ENCODE measurements at regions not wholly inside any gene's neighbourhood (a gene's known extent, or its start where the extent isn't known, plus 50 kb on each side); places are given as distances from the start of the nearest gene placed in this dataset.

DNA sequence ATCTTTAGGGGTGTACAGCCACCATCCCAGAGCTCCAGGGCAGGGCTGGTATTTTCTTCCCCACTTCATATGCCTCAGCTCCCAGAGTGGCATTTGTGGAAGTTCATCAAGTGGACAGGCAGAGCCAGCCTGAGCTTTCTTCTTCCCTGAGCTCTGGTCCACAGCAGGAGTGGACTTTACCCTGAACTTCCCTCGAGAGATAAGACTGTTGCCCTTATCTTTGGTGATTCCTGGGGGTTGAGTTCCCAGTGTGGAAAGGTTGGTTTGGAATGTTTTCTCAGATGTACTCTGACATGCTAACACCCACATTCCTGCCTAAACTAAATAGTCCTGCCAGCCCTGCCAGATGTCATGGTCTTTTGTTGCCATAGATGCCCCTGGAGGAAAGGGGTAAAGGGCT, 62.0 kb upstream of the LGALSL start:
- H2AFZ ChIP-seq (ENCODE audit: insufficient read depth, low read depth, low read length, poor library complexity, severe bottlenecking), result no peak overlapping the region
- no peak for ATAC-seq (ENCODE audit: low read depth)
- H3K9me3 ChIP-seq (ENCODE audit: control extremely low read depth in 1 of 3, control insufficient read depth in 2 of 3, insufficient read depth in 1 of 3, low read length in 2 of 3), result peaks cover 2 to 9% (median 6%) of the 10 kb centered on the region in 3 donors
- H3K4me3 Mint-ChIP-seq, result no peak overlapping the region
- no peak overlapping the region for H3K4me2 ChIP-seq (replicated peaks; ENCODE audit: low read depth, low read length, poor library complexity, severe bottlenecking)
- CTCF ChIA-PET, result no interaction called here
- H3K27ac Mint-ChIP-seq, result no peak overlapping the region
- no peak overlapping the region for H3K9ac ChIP-seq (ENCODE audit: low read length)
- H3K79me2 ChIP-seq (ENCODE audit: control insufficient read depth, insufficient read depth, low read length), result no peaks in the 10 kb centered on the region
- DNase-seq, result no peak
- WGBS (ENCODE audit: insufficient coverage), result no CpG with 5 or more reads among the region's 1 CpG
- peaks cover 8% of the 10 kb centered on the region for H3K9me3 Mint-ChIP-seq (ENCODE audit: insufficient read depth)
- H4K20me1 ChIP-seq (ENCODE audit: control insufficient read depth, insufficient read depth, low read length, poor library complexity, severe bottlenecking), result no peaks in the 10 kb centered on the region
- no peaks in the 10 kb centered on the region for H3K36me3 ChIP-seq (replicated peaks in 1 of 2; ENCODE audit: control extremely low read depth in 1 of 2, control insufficient read depth in 1 of 2, extremely low read depth in 1 of 2, insufficient read depth in 2 of 2, low read length in 1 of 2)
- no peaks in the 10 kb centered on the region for H3K4me1 Mint-ChIP-seq
- H3K27me3 ChIP-seq (replicated peaks in 1 of 4; ENCODE audit: control extremely low read depth in 1 of 4, control insufficient read depth in 3 of 4, insufficient read depth in 4 of 4, low read length in 3 of 4), result no peaks in the 10 kb centered on the region
- H3K4me3 ChIP-seq (ENCODE audit: control extremely low read depth in 1 of 5, extremely low read depth in 1 of 5, insufficient read depth in 1 of 5, low read depth in 2 of 5, low read length in 4 of 5), result no peak overlapping the region
- H3K27me3 Mint-ChIP-seq, result no peaks in the 10 kb centered on the region
- intact Hi-C loops (cut with micrococcal nuclease), result no loop called here
- TF ChIP-seq, protein P1, sequence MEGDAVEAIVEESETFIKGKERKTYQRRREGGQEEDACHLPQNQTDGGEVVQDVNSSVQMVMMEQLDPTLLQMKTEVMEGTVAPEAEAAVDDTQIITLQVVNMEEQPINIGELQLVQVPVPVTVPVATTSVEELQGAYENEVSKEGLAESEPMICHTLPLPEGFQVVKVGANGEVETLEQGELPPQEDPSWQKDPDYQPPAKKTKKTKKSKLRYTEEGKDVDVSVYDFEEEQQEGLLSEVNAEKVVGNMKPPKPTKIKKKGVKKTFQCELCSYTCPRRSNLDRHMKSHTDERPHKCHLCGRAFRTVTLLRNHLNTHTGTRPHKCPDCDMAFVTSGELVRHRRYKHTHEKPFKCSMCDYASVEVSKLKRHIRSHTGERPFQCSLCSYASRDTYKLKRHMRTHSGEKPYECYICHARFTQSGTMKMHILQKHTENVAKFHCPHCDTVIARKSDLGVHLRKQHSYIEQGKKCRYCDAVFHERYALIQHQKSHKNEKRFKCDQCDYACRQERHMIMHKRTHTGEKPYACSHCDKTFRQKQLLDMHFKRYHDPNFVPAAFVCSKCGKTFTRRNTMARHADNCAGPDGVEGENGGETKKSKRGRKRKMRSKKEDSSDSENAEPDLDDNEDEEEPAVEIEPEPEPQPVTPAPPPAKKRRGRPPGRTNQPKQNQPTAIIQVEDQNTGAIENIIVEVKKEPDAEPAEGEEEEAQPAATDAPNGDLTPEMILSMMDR (IDR thresholded peaks at IDR 0.05), result no peak
- TF ChIP-seq EZH2 (IDR thresholded peaks at IDR 0.05; ENCODE audit: borderline replicate concordance, insufficient read depth, low read depth, low read length, poor library complexity, severe bottlenecking), result no peak
- POLR2A ChIA-PET, result no interaction called here
- H3K27ac ChIP-seq (ENCODE audit: low read length in 2 of 2), result no peak overlapping the region
- H3K4me1 ChIP-seq (ENCODE audit: control insufficient read depth in 2 of 2, insufficient read depth in 2 of 2, low read length in 2 of 2), result no peaks in the 10 kb centered on the region

DNA sequence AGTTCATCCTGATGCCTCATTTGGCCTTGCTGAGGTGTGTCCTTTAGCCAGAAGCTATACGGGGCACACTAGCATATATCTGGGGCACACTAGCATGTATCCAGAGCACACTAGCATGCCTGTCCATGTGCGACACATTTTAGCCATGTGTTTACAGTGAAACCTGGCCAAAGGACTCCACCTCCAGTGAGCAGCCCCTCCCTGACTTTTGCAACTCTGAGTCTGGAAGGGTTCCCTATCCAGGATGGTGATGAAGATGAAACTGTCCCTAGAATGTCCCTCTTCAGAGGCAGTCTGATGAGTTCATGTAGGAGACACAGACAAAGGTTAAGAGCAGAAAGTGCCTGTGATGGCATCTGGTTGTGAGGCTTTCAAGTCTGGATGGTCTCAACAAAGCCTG, 61.4 kb upstream of the LGALSL start:
- H3K27me3 ChIP-seq (replicated peaks in 1 of 4; ENCODE audit: control extremely low read depth in 1 of 4, control insufficient read depth in 3 of 4, insufficient read depth in 4 of 4, low read length in 3 of 4), result no peaks in the 10 kb centered on the region
- CTCF ChIA-PET, result no interaction called here

More for the DNA sequence above, 61.4 kb upstream of the LGALSL start:
- H2AFZ ChIP-seq (ENCODE audit: insufficient read depth, low read depth, low read length, poor library complexity, severe bottlenecking), result no peak overlapping the region
- Mint-ChIP-seq H3K4me1 (no peaks in the 10 kb centered on the region), H3K27ac (no peak overlapping the region), H3K4me3 (no peak overlapping the region), H3K9me3 (ENCODE audit: insufficient read depth) (peaks cover 8% of the 10 kb centered on the region), H3K27me3 (no peaks in the 10 kb centered on the region)
- POLR2A ChIA-PET, result no interaction called here
- no peaks in the 10 kb centered on the region for H3K79me2 ChIP-seq (ENCODE audit: control insufficient read depth, insufficient read depth, low read length)
- no peaks in the 10 kb centered on the region for H3K4me1 ChIP-seq (ENCODE audit: control insufficient read depth in 2 of 2, insufficient read depth in 2 of 2, low read length in 2 of 2)
- ATAC-seq (ENCODE audit: low read depth) (no peak), DNase-seq (no peak)
- intact Hi-C loops (cut with micrococcal nuclease), result no loop called here
- H3K4me3 ChIP-seq (ENCODE audit: control extremely low read depth in 1 of 5, extremely low read depth in 1 of 5, insufficient read depth in 1 of 5, low read depth in 2 of 5, low read length in 4 of 5), result no peak overlapping the region
- 95% methylated on average over 2 of the region's 2 CpGs for WGBS (ENCODE audit: insufficient coverage)
- TF ChIP-seq, protein P1 (IDR thresholded peaks at IDR 0.05), result no peak
- no peak for TF ChIP-seq EZH2 (IDR thresholded peaks at IDR 0.05; ENCODE audit: borderline replicate concordance, insufficient read depth, low read depth, low read length, poor library complexity, severe bottlenecking)
- no peak overlapping the region for H3K4me2 ChIP-seq (replicated peaks; ENCODE audit: low read depth, low read length, poor library complexity, severe bottlenecking)
- H3K9me3 ChIP-seq (ENCODE audit: control extremely low read depth in 1 of 3, control insufficient read depth in 2 of 3, insufficient read depth in 1 of 3, low read length in 2 of 3), result peaks cover 2 to 9% (median 6%) of the 10 kb centered on the region in 3 donors
- no peak overlapping the region for H3K9ac ChIP-seq (ENCODE audit: low read length)
- no peaks in the 10 kb centered on the region for H3K36me3 ChIP-seq (replicated peaks in 1 of 2; ENCODE audit: control extremely low read depth in 1 of 2, control insufficient read depth in 1 of 2, extremely low read depth in 1 of 2, insufficient read depth in 2 of 2, low read length in 1 of 2)
- H3K27ac ChIP-seq (ENCODE audit: low read length in 2 of 2), result no peak overlapping the region
- no peaks in the 10 kb centered on the region for H4K20me1 ChIP-seq (ENCODE audit: control insufficient read depth, insufficient read depth, low read length, poor library complexity, severe bottlenecking)

All from B cell (primary cell).